Mucosa of stomach (tissue), 1 donor: ENCODE measurements at regions not wholly inside any gene's neighbourhood (a gene's known extent, or its start where the extent isn't known, plus 50 kb on each side); places are given as distances from the start of the nearest gene placed in this dataset.

Experiments used
- H3K27me3 ChIP-seq: one replicate; pipeline ENCODE4 v1.7.0; 2013; ENCODE audit warnings: mild to moderate bottlenecking, low read length; ENCODE audit not compliant: control insufficient read depth, insufficient read depth
- H3K36me3 ChIP-seq: one replicate; pipeline ENCODE4 v1.7.0; 2013; ENCODE audit warnings: low read length; ENCODE audit not compliant: control insufficient read depth, insufficient read depth
- H3K4me1 ChIP-seq: one replicate; pipeline ENCODE4 v1.7.0; 2013; ENCODE audit warnings: mild to moderate bottlenecking, low read length; ENCODE audit not compliant: control insufficient read depth, insufficient read depth
- H3K4me3 ChIP-seq: one replicate; pipeline ENCODE4 v1.7.0; 2013; ENCODE audit warnings: low read length
- H3K9ac ChIP-seq: one replicate; pipeline ENCODE4 v1.7.0; 2013; ENCODE audit warnings: mild to moderate bottlenecking, low read length, moderate library complexity
- H3K9me3 ChIP-seq: one replicate; pipeline ENCODE4 v1.7.0; 2013; ENCODE audit warnings: mild to moderate bottlenecking, low read length, moderate library complexity; ENCODE audit not compliant: control insufficient read depth
- donor health status: Pancreatic carcinoma.

GRCh38 chr10:6322805-6323204, 120.1 kb downstream of the PFKFB3 start:
- H3K9me3 ChIP-seq, result no peaks in the 10 kb centered on the region
- H3K27me3 ChIP-seq, result no peaks in the 10 kb centered on the region

GRCh38 chr10:6327961-6328698, 125.4 kb downstream of the PFKFB3 start:
- H3K4me3 ChIP-seq, result no peak overlapping the region
- H3K27me3 ChIP-seq, result no peaks in the 10 kb centered on the region
- no peaks in the 10 kb centered on the region for H3K36me3 ChIP-seq
- no peak overlapping the region for H3K9ac ChIP-seq
- H3K4me1 ChIP-seq, result no peaks in the 10 kb centered on the region
- no peaks in the 10 kb centered on the region for H3K9me3 ChIP-seq

More at GRCh38 chr10:6322805-6323204, 120.1 kb downstream of the PFKFB3 start:
- H3K4me1 ChIP-seq, result no peaks in the 10 kb centered on the region
- no peaks in the 10 kb centered on the region for H3K36me3 ChIP-seq
- no peak overlapping the region for H3K4me3 ChIP-seq
- no peak overlapping the region for H3K9ac ChIP-seq

- no peaks in the 10 kb centered on the region for H3K4me1 ChIP-seq
- no peak overlapping the region for H3K4me3 ChIP-seq
- no peaks in the 10 kb centered on the region for H3K9me3 ChIP-seq
- no peaks in the 10 kb centered on the region for H3K36me3 ChIP-seq
- no peaks in the 10 kb centered on the region for H3K27me3 ChIP-seq
- H3K9ac ChIP-seq, result no peak overlapping the region
These were observed 126.1 kb downstream of the PFKFB3 start for GRCh38 chr10:6328699-6329423.

GRCh38 chr10:6333086-6333485, 130.4 kb downstream of the PFKFB3 start:
- H3K36me3 ChIP-seq, result no peaks in the 10 kb centered on the region
- no peak overlapping the region for H3K4me3 ChIP-seq
- H3K9me3 ChIP-seq, result no peaks in the 10 kb centered on the region
- H3K27me3 ChIP-seq, result no peaks in the 10 kb centered on the region
- no peak overlapping the region for H3K9ac ChIP-seq
- H3K4me1 ChIP-seq, result no peaks in the 10 kb centered on the region

GRCh38 chr10:6333973-6334372, 131.2 kb downstream of the PFKFB3 start:
- Histone ChIP-seq H3K36me3 (no peaks in the 10 kb centered on the region), H3K9ac (no peak overlapping the region), H3K9me3 (no peaks in the 10 kb centered on the region), H3K27me3 (no peaks in the 10 kb centered on the region), H3K4me1 (no peaks in the 10 kb centered on the region), H3K4me3 (no peak overlapping the region)

- H3K36me3 ChIP-seq, result no peaks in the 10 kb centered on the region
- no peak overlapping the region for H3K9ac ChIP-seq
- no peaks in the 10 kb centered on the region for H3K9me3 ChIP-seq
- H3K4me1 ChIP-seq, result no peaks in the 10 kb centered on the region
- no peak overlapping the region for H3K4me3 ChIP-seq
- no peaks in the 10 kb centered on the region for H3K27me3 ChIP-seq
These were observed 133.3 kb downstream of the PFKFB3 start for GRCh38 chr10:6336016-6336415.

GRCh38 chr10:6337382-6337781, 134.7 kb downstream of the PFKFB3 start:
- H3K27me3 ChIP-seq, result no peaks in the 10 kb centered on the region
- no peaks in the 10 kb centered on the region for H3K9me3 ChIP-seq
- no peak overlapping the region for H3K9ac ChIP-seq
- no peak overlapping the region for H3K4me3 ChIP-seq
- H3K36me3 ChIP-seq, result no peaks in the 10 kb centered on the region
- H3K4me1 ChIP-seq, result no peaks in the 10 kb centered on the region

- no peaks in the 10 kb centered on the region for H3K4me1 ChIP-seq
These were observed 135.6 kb downstream of the PFKFB3 start for GRCh38 chr10:6338361-6338760.

GRCh38 chr10:6339891-6340290, 137.2 kb downstream of the PFKFB3 start:
- Histone ChIP-seq H3K4me1 (no peaks in the 10 kb centered on the region), H3K27me3 (no peaks in the 10 kb centered on the region), H3K4me3 (no peak overlapping the region)

More at GRCh38 chr10:6338361-6338760, 135.6 kb downstream of the PFKFB3 start:
- Histone ChIP-seq H3K4me3 (no peak overlapping the region), H3K27me3 (no peaks in the 10 kb centered on the region), H3K9me3 (no peaks in the 10 kb centered on the region), H3K36me3 (no peaks in the 10 kb centered on the region), H3K9ac (no peak overlapping the region)

GRCh38 chr10:6342096-6342685, 139.5 kb downstream of the PFKFB3 start:
- Histone ChIP-seq H3K9me3 (no peaks in the 10 kb centered on the region), H3K4me1 (no peaks in the 10 kb centered on the region), H3K27me3 (no peaks in the 10 kb centered on the region), H3K9ac (no peak overlapping the region), H3K4me3 (no peak overlapping the region), H3K36me3 (no peaks in the 10 kb centered on the region)

More at GRCh38 chr10:6339891-6340290, 137.2 kb downstream of the PFKFB3 start:
- no peak overlapping the region for H3K9ac ChIP-seq
- no peaks in the 10 kb centered on the region for H3K36me3 ChIP-seq
- no peaks in the 10 kb centered on the region for H3K9me3 ChIP-seq

GRCh38 chr10:6343305-6344010, 140.7 kb downstream of the PFKFB3 start:
- no peaks in the 10 kb centered on the region for H3K27me3 ChIP-seq
- no peaks in the 10 kb centered on the region for H3K9me3 ChIP-seq
- H3K4me3 ChIP-seq, result no peak overlapping the region
- H3K9ac ChIP-seq, result no peak overlapping the region
- H3K4me1 ChIP-seq, result no peaks in the 10 kb centered on the region
- H3K36me3 ChIP-seq, result no peaks in the 10 kb centered on the region

- H3K27me3 ChIP-seq, result no peaks in the 10 kb centered on the region
- H3K4me1 ChIP-seq, result no peaks in the 10 kb centered on the region
- H3K9ac ChIP-seq, result no peak overlapping the region
- no peak overlapping the region for H3K4me3 ChIP-seq
- H3K36me3 ChIP-seq, result no peaks in the 10 kb centered on the region
- no peaks in the 10 kb centered on the region for H3K9me3 ChIP-seq
These were observed 142.7 kb downstream of the PFKFB3 start for GRCh38 chr10:6345404-6345803.
